ENCODE measurements at regions not wholly inside any gene's neighbourhood (a gene's known extent, or its start where the extent isn't known, plus 50 kb on each side); places are given as distances from the start of the nearest gene placed in this dataset.

GRCh38 chr4:11791797-11792196 lies 363.1 kb upstream of the HS3ST1 start:
- ChIA-PET POLR2A (no interaction called here), CTCF (ENCODE audit: low intra/inter-chr PET ratio, low total read pairs) (no interaction called here)
- no peaks in the 10 kb centered on the region for H3K27me3 ChIP-seq (ENCODE audit: control insufficient read depth in 1 of 2, insufficient read depth in 2 of 2, low read length in 2 of 2)
- H3K27ac ChIP-seq (ENCODE audit: extremely low read length, insufficient read depth, low read length), result no peak overlapping the region
- no peak overlapping the region for H3K4me3 ChIP-seq (replicated peaks in 1 of 3; ENCODE audit: insufficient read depth in 1 of 3, low read depth in 2 of 3, low read length in 3 of 3)
- no peak overlapping the region for H2AFZ ChIP-seq (ENCODE audit: low read length)
- intact Hi-C loops (cut with micrococcal nuclease; ENCODE audit: unreplicated experiment) (no loop called here), in situ Hi-C loops (cut with HindIII; ENCODE audit: extremely low pct_ligation_motif_present, low pct_unique_long_range_greater_than_20kb) (no loop called here)
- TF ChIP-seq THRA (CRISPR knock-in tag; IDR thresholded peaks at IDR 0.05; ENCODE audit: borderline replicate concordance), result no peak
- no peak for TF ChIP-seq PRMT3 (CRISPR knock-in tag; IDR thresholded peaks at IDR 0.05; ENCODE audit: borderline replicate concordance, low read depth)
- TF ChIP-seq GTF2F1 (IDR thresholded peaks at IDR 0.05; ENCODE audit: low read length), result no peak
- no peak for TF ChIP-seq XBP1 (CRISPR knock-in tag; IDR thresholded peaks at IDR 0.05)
- no peak for TF ChIP-seq ZNF768 (CRISPR knock-in tag; IDR thresholded peaks at IDR 0.05)
- no peak for TF ChIP-seq ELF1 (CRISPR knock-in tag; IDR thresholded peaks at IDR 0.05)
- no peak for TF ChIP-seq DNMT3B (CRISPR knock-in tag; conservative IDR thresholded peaks at IDR 0.05)
- no peak for TF ChIP-seq ZNF274 (CRISPR knock-in tag; IDR thresholded peaks at IDR 0.05)
- no peak for TF ChIP-seq ARID4A (CRISPR knock-in tag; IDR thresholded peaks at IDR 0.05; ENCODE audit: borderline replicate concordance)
- TF ChIP-seq ATF7 (IDR thresholded peaks at IDR 0.05), result no peak
- TF ChIP-seq ATF7 (CRISPR knock-in tag; IDR thresholded peaks at IDR 0.05), result no peak
- no peak for TF ChIP-seq HIVEP1 (CRISPR knock-in tag; IDR thresholded peaks at IDR 0.05)
- TF ChIP-seq FIP1L1 (IDR thresholded peaks at IDR 0.05; ENCODE audit: borderline replicate concordance, insufficient read depth, low read depth, low read length), result no peak
- TF ChIP-seq BRF2 (CRISPR knock-in tag; IDR thresholded peaks at IDR 0.05), result no peak
- no peak overlapping the region for H3K4me2 ChIP-seq (ENCODE audit: low read depth, low read length)
- H3K9ac ChIP-seq (ENCODE audit: insufficient read depth, low read depth, low read length), result no peak overlapping the region
- H3K79me2 ChIP-seq (ENCODE audit: insufficient read depth, low read length), result no peaks in the 10 kb centered on the region
- H3K9me3 ChIP-seq (ENCODE audit: low read length), result peaks cover 30% of the 10 kb centered on the region
- no TSS peak for BruUV-seq (replicated peaks)
- FAIRE-seq, result no peak
- H3K36me3 ChIP-seq (replicated peaks in 1 of 2; ENCODE audit: control insufficient read depth in 1 of 2, insufficient read depth in 2 of 2, low read length in 2 of 2), result no peaks in the 10 kb centered on the region
- WGBS (ENCODE audit: low lambda C conversion rate), result 0% methylated on average over 3 of the region's 3 CpGs
- DNase-seq (ENCODE audit: low spot score), result no peak
- ATAC-seq, result no peak
- no peaks in the 10 kb centered on the region for H4K20me1 ChIP-seq (ENCODE audit: insufficient read depth, low read length)
- no peaks in the 10 kb centered on the region for H3K4me1 ChIP-seq (ENCODE audit: insufficient read depth, low read length)

All from HepG2 (cell line).